Heart left ventricle (tissue), 13 donors: ENCODE measurements at regions not wholly inside any gene's neighbourhood (a gene's known extent, or its start where the extent isn't known, plus 50 kb on each side); places are given as distances from the start of the nearest gene placed in this dataset.

Experiments used
- CTCF ChIP-seq, 12 donors: fragments of 200-600 bp; sonication (generic) in 4 of 12; IDR thresholded peaks; one replicate each; pipeline versions ENCODE4 v1.5.0 to v1.8.0; 2018 to 2022; ENCODE audit warnings: antibody characterized with exemption in 12 of 12, mild to moderate bottlenecking in 5 of 12
- POLR2A ChIP-seq, 2 donors: fragments of 450-650 bp; IDR thresholded peaks; one replicate each; pipeline ENCODE4 v1.6.1; 2017; ENCODE audit warnings: antibody characterized with exemption in 2 of 2, mild to moderate bottlenecking in 2 of 2, moderate library complexity in 2 of 2
- donor health status: ischemic (EF 13 %, LVEDD 7.1; RV severe dilation, severe dysfunction).
- donor health status: DM: no; HTN: yes; CAD: no.
- donor health status: DM: no; HTN: no; CAD: no.
- donor health status: ischemic (EF 25% LVEDD 6.9; RV normal size, moderate dysfunction).
- donor health status: ischemic (EF 25% LVEDD 5.7; RV mildly dilated, moderate dysfunction).
- donor health status: ischemic (EF 35%, LVEDD 5.7; RV mildly dilated, moderate dysfunction).
- donor health status: nonischemic (EF 11% LVEDD 7.7; RV severe dilation, severe dysfunction).
- donor health status: DM: yes; HTN: yes; CAD: no.
- donor health status: PGD.
- donor health status: ischemic (EF 29% LVEDD 5.4; RV normal size, mild dysfunction).
- donor health status: nonischemic (EF 23%, LVEDD 6.1; RV moderate dilation, normal function).

GRCh38 chr13:95403349-95404140 is 102.3 kb upstream of the ABCC4 start:
- TF ChIP-seq CTCF (IDR thresholded peaks at IDR 0.05) (no peak), POLR2A (IDR thresholded peaks at IDR 0.05) (no peak)
